CD14-positive monocyte (primary cell): ENCODE measurements at regions not wholly inside any gene's neighbourhood (a gene's known extent, or its start where the extent isn't known, plus 50 kb on each side); places are given as distances from the start of the nearest gene placed in this dataset.
"Not testable (repeated sequence)": the region's sequence is repeated elsewhere in the genome, so short reads cannot be mapped to it uniquely, and the experiment has no call there.

Experiments used
- DNase-seq, 3 donors: peaks; one replicate each; pipeline ENCODE4 v3.0.0-alpha.2; 2011 to 2022
- H2AFZ ChIP-seq: 2 replicates; pipeline ENCODE4 v1.6.0; 2012; ENCODE audit warnings: mild to moderate bottlenecking, low read depth, low read length, inconsistent platforms; ENCODE audit not compliant: insufficient read depth, poor library complexity, severe bottlenecking
- H3K27ac ChIP-seq, 2 donors: 1 replicate in 1 of 2; 2 replicates in 1 of 2; pipeline ENCODE4 v1.5.1; 2012 to 2013; ENCODE audit warnings: low read length in 2 of 2, control low read depth in 1 of 2, inconsistent platforms in 1 of 2, low read depth in 1 of 2, mild to moderate bottlenecking in 1 of 2
- H3K27me3 ChIP-seq, 2 donors: one replicate each; pipeline versions ENCODE4 v1.6.0 to v1.6.1; 2011 to 2013; ENCODE audit warnings: low read length in 2 of 2; ENCODE audit not compliant: control insufficient read depth in 2 of 2, insufficient read depth in 2 of 2
- H3K36me3 ChIP-seq, 2 donors: replicated peaks in 1 of 2; 1 replicate in 1 of 2; 2 replicates in 1 of 2; pipeline versions ENCODE4 v1.5.1 to v1.6.1; 2012 to 2013; ENCODE audit warnings: low read length in 2 of 2, control low read depth in 1 of 2, inconsistent platforms in 1 of 2, mild to moderate bottlenecking in 1 of 2; ENCODE audit not compliant: insufficient read depth in 2 of 2, control insufficient read depth in 1 of 2
- H3K4me1 ChIP-seq, 2 donors: 1 replicate in 1 of 2; 2 replicates in 1 of 2; pipeline versions ENCODE4 v1.5.1 to v1.6.1; 2012 to 2013; ENCODE audit warnings: low read length in 2 of 2, control low read depth in 1 of 2, inconsistent platforms in 1 of 2, mild to moderate bottlenecking in 1 of 2, moderate library complexity in 1 of 2; ENCODE audit not compliant: insufficient read depth in 2 of 2, control insufficient read depth in 1 of 2
- H3K4me2 ChIP-seq: replicated peaks from 2 replicates; pipeline ENCODE3; 2012; ENCODE audit warnings: low read length, moderate library complexity, mild to moderate bottlenecking; ENCODE audit not compliant: poor library complexity, severe bottlenecking; ENCODE audit errors: extremely low read depth
- H3K4me3 ChIP-seq, 3 experiments: fragments of 200-600 bp in 1 of 3; sonication (generic) in 1 of 3; replicated peaks in 1 of 3; 1 replicate in 2 of 3; 2 replicates in 1 of 3; pipeline ENCODE4 v1.5.1; 2011 to 2013; ENCODE audit warnings: low read length in 3 of 3, mild to moderate bottlenecking in 3 of 3, control low read depth in 2 of 3, low read depth in 2 of 3, inconsistent platforms in 1 of 3, moderate library complexity in 1 of 3
- H3K79me2 ChIP-seq: 2 replicates; pipeline ENCODE4 v1.6.0; 2012; ENCODE audit warnings: mild to moderate bottlenecking, control low read depth, inconsistent platforms, low read length, moderate library complexity; ENCODE audit not compliant: insufficient read depth
- H3K9ac ChIP-seq: 2 replicates; pipeline ENCODE4 v1.6.0; 2017; ENCODE audit warnings: low read length, mild to moderate bottlenecking; ENCODE audit not compliant: insufficient read depth, poor library complexity, severe bottlenecking
- H3K9me3 ChIP-seq, 2 donors: replicated peaks in 1 of 2; 1 replicate in 1 of 2; 2 replicates in 1 of 2; pipeline versions ENCODE4 v1.5.1 to v1.6.1; 2012 to 2013; ENCODE audit warnings: low read length in 2 of 2, control low read depth in 1 of 2; ENCODE audit not compliant: control insufficient read depth in 1 of 2, insufficient read depth in 1 of 2
- H4K20me1 ChIP-seq: 2 replicates; pipeline ENCODE4 v1.6.0; 2012; ENCODE audit warnings: mild to moderate bottlenecking, low read length, control low read depth, moderate library complexity; ENCODE audit not compliant: insufficient read depth
- H3K27ac Mint-ChIP-seq, 7 donors: one replicate each; pipeline ENCODE4 v1.8.0; 2020; ENCODE audit warnings: mild to moderate bottlenecking in 7 of 7, mixed read lengths in 7 of 7, moderate library complexity in 6 of 7, inconsistent platforms in 2 of 7
- H3K27me3 Mint-ChIP-seq, 3 donors: one replicate each; pipeline ENCODE4 v1.8.0; 2021 to 2022; ENCODE audit warnings: low read depth in 3 of 3, mild to moderate bottlenecking in 3 of 3, mixed read lengths in 3 of 3, moderate library complexity in 3 of 3, inconsistent platforms in 1 of 3
- H3K36me3 Mint-ChIP-seq, 2 donors: one replicate each; pipeline ENCODE4 v1.8.0; 2020; ENCODE audit warnings: mixed read lengths in 2 of 2, inconsistent platforms in 1 of 2, mild to moderate bottlenecking in 1 of 2
- H3K4me1 Mint-ChIP-seq: one replicate; pipeline ENCODE4 v1.8.0; 2020; ENCODE audit warnings: mild to moderate bottlenecking, mixed read lengths
- H3K4me3 Mint-ChIP-seq, 2 donors: one replicate each; pipeline ENCODE4 v1.8.0; 2020; ENCODE audit warnings: mild to moderate bottlenecking in 2 of 2, mixed read lengths in 2 of 2, moderate library complexity in 1 of 2
- H3K9me3 Mint-ChIP-seq, 7 donors: one replicate each; pipeline ENCODE4 v1.8.0; 2020 to 2022; ENCODE audit warnings: mixed read lengths in 7 of 7, mild to moderate bottlenecking in 6 of 7, moderate library complexity in 6 of 7, inconsistent platforms in 2 of 7
- WGBS: methylation state at CpG from one replicate; pipeline ENCODE4 v1.1.5; 2013; ENCODE audit warnings: missing lambda C conversion rate; ENCODE audit not compliant: insufficient coverage; 5-methylcytosine and 5-hydroxymethylcytosine counted together
- intact Hi-C, 2 donors: fragments of 100-400 bp; cut with micrococcal nuclease; formaldehyde crosslinking; loops; one replicate each; pipeline versions ENCODE4 v1.15.0 to v1.15.1; 2023
- TF ChIP-seq, protein P1 (sequence below): fragments of 200-600 bp; IDR thresholded peaks from one replicate; pipeline ENCODE4 v1.8.0; 2022; ENCODE audit warnings: antibody characterized with exemption, mild to moderate bottlenecking

GRCh38 chr1:238331557-238331956, 440.8 kb upstream of the ZP4 start:
- Histone ChIP-seq H3K36me3 (no peaks in the 10 kb centered on the region), H3K27ac (no peak overlapping the region), H3K79me2 (no peaks in the 10 kb centered on the region), H2AFZ (no peak overlapping the region), H3K4me2 (no peak overlapping the region), H3K4me1 (peaks cover 21 to 23% of the 10 kb centered on the region in 2 donors), H3K9ac (no peak overlapping the region), H3K27me3 (no peaks in the 10 kb centered on the region), H4K20me1 (no peaks in the 10 kb centered on the region), H3K4me3 (no peak overlapping the region), H3K9me3 (peaks cover 0 to 18% of the 10 kb centered on the region in 2 donors)
- intact Hi-C loops = no loop called here
- Mint-ChIP-seq H3K4me3 (no peak overlapping the region), H3K4me1 (peaks cover 30% of the 10 kb centered on the region), H3K36me3 (peaks cover 0 to 1% of the 10 kb centered on the region in 2 donors), H3K9me3 (peaks cover 11 to 25% (median 14%) of the 10 kb centered on the region in 7 donors), H3K27me3 (no peaks in the 10 kb centered on the region), H3K27ac (no peak overlapping the region)
- no peak for DNase-seq
- TF ChIP-seq, protein P1, sequence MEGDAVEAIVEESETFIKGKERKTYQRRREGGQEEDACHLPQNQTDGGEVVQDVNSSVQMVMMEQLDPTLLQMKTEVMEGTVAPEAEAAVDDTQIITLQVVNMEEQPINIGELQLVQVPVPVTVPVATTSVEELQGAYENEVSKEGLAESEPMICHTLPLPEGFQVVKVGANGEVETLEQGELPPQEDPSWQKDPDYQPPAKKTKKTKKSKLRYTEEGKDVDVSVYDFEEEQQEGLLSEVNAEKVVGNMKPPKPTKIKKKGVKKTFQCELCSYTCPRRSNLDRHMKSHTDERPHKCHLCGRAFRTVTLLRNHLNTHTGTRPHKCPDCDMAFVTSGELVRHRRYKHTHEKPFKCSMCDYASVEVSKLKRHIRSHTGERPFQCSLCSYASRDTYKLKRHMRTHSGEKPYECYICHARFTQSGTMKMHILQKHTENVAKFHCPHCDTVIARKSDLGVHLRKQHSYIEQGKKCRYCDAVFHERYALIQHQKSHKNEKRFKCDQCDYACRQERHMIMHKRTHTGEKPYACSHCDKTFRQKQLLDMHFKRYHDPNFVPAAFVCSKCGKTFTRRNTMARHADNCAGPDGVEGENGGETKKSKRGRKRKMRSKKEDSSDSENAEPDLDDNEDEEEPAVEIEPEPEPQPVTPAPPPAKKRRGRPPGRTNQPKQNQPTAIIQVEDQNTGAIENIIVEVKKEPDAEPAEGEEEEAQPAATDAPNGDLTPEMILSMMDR = no peak

DNA sequence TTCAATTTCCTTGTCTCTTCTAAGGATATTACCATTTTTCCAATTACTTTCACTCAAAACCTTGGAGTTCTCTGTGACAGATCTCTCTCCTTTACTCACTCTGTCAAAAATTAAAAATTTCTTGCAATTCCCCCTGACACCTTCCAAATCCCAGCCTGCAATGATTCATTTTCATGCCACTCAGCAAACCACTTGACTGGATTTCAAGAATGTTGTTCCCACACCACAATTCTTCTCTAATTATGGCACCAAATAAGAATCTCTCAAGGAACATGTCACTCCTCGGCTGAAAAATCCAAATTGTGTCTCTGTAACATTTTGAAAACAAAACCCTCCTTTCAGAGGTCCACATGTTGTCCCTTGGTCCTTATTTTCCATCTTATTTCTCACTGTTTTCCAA, 438.9 kb upstream of the ZP4 start:
- no peak overlapping the region for H3K27ac ChIP-seq
- H3K9me3 ChIP-seq = peaks cover 0 to 21% of the 10 kb centered on the region in 2 donors
- no peaks in the 10 kb centered on the region for H3K36me3 ChIP-seq
- DNase-seq = no peak
- H3K27ac Mint-ChIP-seq = no peak overlapping the region
- peaks cover 0 to 1% of the 10 kb centered on the region in 2 donors for H3K36me3 Mint-ChIP-seq
- TF ChIP-seq, protein P1 = no peak
- no peaks in the 10 kb centered on the region for H3K79me2 ChIP-seq
- intact Hi-C loops = no loop called here
- H3K4me1 Mint-ChIP-seq = peaks cover 31% of the 10 kb centered on the region
- no peak overlapping the region for H3K4me2 ChIP-seq
- H4K20me1 ChIP-seq = no peaks in the 10 kb centered on the region
- peak overlapping the region in 1 of 3 experiments; percentile 2 for H3K4me3 ChIP-seq
- peak overlapping the region in 1 of 2 donors; percentile 56 for H3K4me3 Mint-ChIP-seq
- no peak overlapping the region for H2AFZ ChIP-seq
- WGBS = 56% methylated on average over 1 of the region's 1 CpG
- no peaks in the 10 kb centered on the region for H3K27me3 ChIP-seq
- H3K9me3 Mint-ChIP-seq = peaks cover 12 to 27% (median 21%) of the 10 kb centered on the region in 7 donors
- no peak overlapping the region for H3K9ac ChIP-seq
- H3K4me1 ChIP-seq = peaks cover 21 to 23% of the 10 kb centered on the region in 2 donors
- peaks cover 0 to 2% (median 0%) of the 10 kb centered on the region in 3 donors for H3K27me3 Mint-ChIP-seq

GRCh38 chr1:238327033-238327432, 436.3 kb upstream of the ZP4 start:
- H3K27me3 Mint-ChIP-seq, H3K4me3 ChIP-seq, H2AFZ ChIP-seq, H3K27me3 ChIP-seq, H3K4me3 Mint-ChIP-seq, H3K9ac ChIP-seq, H3K4me2 ChIP-seq, H3K36me3 ChIP-seq, intact Hi-C loops, DNase-seq, H4K20me1 ChIP-seq, H3K27ac Mint-ChIP-seq, H3K27ac ChIP-seq, H3K79me2 ChIP-seq, H3K36me3 Mint-ChIP-seq: not testable (repeated sequence)
- Histone ChIP-seq H3K9me3 (peaks cover 0 to 21% of the 10 kb centered on the region in 2 donors), H3K4me1 (peaks cover 16 to 22% of the 10 kb centered on the region in 2 donors)
- H3K4me1 Mint-ChIP-seq = peaks cover 35% of the 10 kb centered on the region
- peaks cover 12 to 26% (median 21%) of the 10 kb centered on the region in 7 donors for H3K9me3 Mint-ChIP-seq
- 98% methylated on average over 9 of the region's 22 CpGs for WGBS
